ENCODE measurements at regions not wholly inside any gene's neighbourhood (a gene's known extent, or its start where the extent isn't known, plus 50 kb on each side); places are given as distances from the start of the nearest gene placed in this dataset.

DNA sequence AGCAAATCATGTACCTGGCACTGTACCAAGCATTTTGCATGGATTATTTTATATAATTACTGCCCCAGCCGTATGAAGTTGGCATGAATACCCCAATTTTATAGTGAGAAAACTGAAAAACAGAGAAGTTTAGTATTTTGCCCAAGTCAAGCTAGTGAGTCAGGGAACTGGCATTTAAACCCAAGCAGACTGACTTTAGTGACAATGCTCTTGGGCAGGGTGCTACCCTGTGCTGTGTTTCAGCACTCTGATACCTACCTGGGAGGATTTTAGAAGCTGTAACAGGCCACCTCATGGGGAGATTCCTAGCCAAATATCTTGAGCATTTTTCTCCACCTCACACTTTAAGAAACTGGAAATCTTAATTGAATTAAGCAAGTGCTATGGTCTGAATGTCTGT lies 98.1 kb upstream of the MAX start:
- Histone ChIP-seq H3K27me3 (ENCODE audit: control insufficient read depth, insufficient read depth, low read length) (no peaks in the 10 kb centered on the region), H3K4me3 (ENCODE audit: low read depth, low read length) (no peak overlapping the region), H3K36me3 (ENCODE audit: control insufficient read depth, insufficient read depth, low read length) (no peaks in the 10 kb centered on the region)
- no peak for TF ChIP-seq CTCF (IDR thresholded peaks at IDR 0.05; ENCODE audit: insufficient read depth, low read length, severe bottlenecking)
- DNase-seq (ENCODE audit: low read depth) (no peak), FAIRE-seq (no peak)

GRCh38 chr14:65203574-65203973 lies 101.3 kb upstream of the MAX start:
- DNase-seq (ENCODE audit: low read depth) (no peak), FAIRE-seq (no peak)

GRCh38 chr14:65204056-65204455 lies 101.7 kb upstream of the MAX start:
- DNase-seq (ENCODE audit: low read depth) (no peak), FAIRE-seq (no peak)
- H3K4me3 ChIP-seq (ENCODE audit: low read depth, low read length) = no peak overlapping the region
- no peak for TF ChIP-seq CTCF (IDR thresholded peaks at IDR 0.05; ENCODE audit: insufficient read depth, low read length, severe bottlenecking)
- no peaks in the 10 kb centered on the region for H3K36me3 ChIP-seq (ENCODE audit: control insufficient read depth, insufficient read depth, low read length)
- H3K27me3 ChIP-seq (ENCODE audit: control insufficient read depth, insufficient read depth, low read length) = no peaks in the 10 kb centered on the region

More at GRCh38 chr14:65203574-65203973, 101.3 kb upstream of the MAX start:
- no peak for TF ChIP-seq CTCF (IDR thresholded peaks at IDR 0.05; ENCODE audit: insufficient read depth, low read length, severe bottlenecking)
- Histone ChIP-seq H3K36me3 (ENCODE audit: control insufficient read depth, insufficient read depth, low read length) (no peaks in the 10 kb centered on the region), H3K4me3 (ENCODE audit: low read depth, low read length) (no peak overlapping the region), H3K27me3 (ENCODE audit: control insufficient read depth, insufficient read depth, low read length) (no peaks in the 10 kb centered on the region)

DNA sequence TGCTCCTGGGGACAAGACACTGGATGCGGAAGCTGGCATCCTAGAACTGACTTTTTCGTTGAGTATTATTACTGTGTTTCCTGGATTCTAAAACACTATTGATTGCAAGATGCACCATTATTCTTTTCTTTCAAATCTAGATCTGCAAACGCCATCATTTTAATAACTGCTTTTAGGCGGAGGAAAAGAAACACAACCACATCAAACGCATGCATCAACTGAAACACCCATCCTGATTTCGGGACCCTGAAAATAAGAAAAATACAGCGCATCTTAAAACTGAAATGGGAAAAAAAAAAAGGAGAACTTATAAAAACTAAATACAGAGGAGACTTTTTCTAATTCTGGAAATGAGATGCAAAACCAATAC lies 103.7 kb upstream of the MAX start:
- H3K4me3 ChIP-seq (ENCODE audit: low read depth, low read length) = no peak overlapping the region
- TF ChIP-seq CTCF (IDR thresholded peaks at IDR 0.05; ENCODE audit: insufficient read depth, low read length, severe bottlenecking) = no peak
- DNase-seq (ENCODE audit: low read depth) (no peak), FAIRE-seq (no peak)
- no peaks in the 10 kb centered on the region for H3K36me3 ChIP-seq (ENCODE audit: control insufficient read depth, insufficient read depth, low read length)
- H3K27me3 ChIP-seq (ENCODE audit: control insufficient read depth, insufficient read depth, low read length) = no peaks in the 10 kb centered on the region

GRCh38 chr14:65206448-65207096 lies 104.3 kb upstream of the MAX start:
- H3K4me3 ChIP-seq (ENCODE audit: low read depth, low read length) = no peak overlapping the region
- no peak for FAIRE-seq
- no peak for TF ChIP-seq CTCF (IDR thresholded peaks at IDR 0.05; ENCODE audit: insufficient read depth, low read length, severe bottlenecking)
- peak; percentile 85 for DNase-seq (ENCODE audit: low read depth)
- no peaks in the 10 kb centered on the region for H3K27me3 ChIP-seq (ENCODE audit: control insufficient read depth, insufficient read depth, low read length)
- no peaks in the 10 kb centered on the region for H3K36me3 ChIP-seq (ENCODE audit: control insufficient read depth, insufficient read depth, low read length)

GRCh38 chr14:65208548-65208947 lies 106.2 kb upstream of the MAX start:
- FAIRE-seq = no peak
- no peak for TF ChIP-seq CTCF (IDR thresholded peaks at IDR 0.05; ENCODE audit: insufficient read depth, low read length, severe bottlenecking)
- no peak for DNase-seq (ENCODE audit: low read depth)
- no peaks in the 10 kb centered on the region for H3K36me3 ChIP-seq (ENCODE audit: control insufficient read depth, insufficient read depth, low read length)
- H3K4me3 ChIP-seq (ENCODE audit: low read depth, low read length) = no peak overlapping the region
- no peaks in the 10 kb centered on the region for H3K27me3 ChIP-seq (ENCODE audit: control insufficient read depth, insufficient read depth, low read length)

Measured in bronchial epithelial cell (primary cell).